ENCODE measurements at regions not wholly inside any gene's neighbourhood (a gene's known extent, or its start where the extent isn't known, plus 50 kb on each side); places are given as distances from the start of the nearest gene placed in this dataset.

DNA sequence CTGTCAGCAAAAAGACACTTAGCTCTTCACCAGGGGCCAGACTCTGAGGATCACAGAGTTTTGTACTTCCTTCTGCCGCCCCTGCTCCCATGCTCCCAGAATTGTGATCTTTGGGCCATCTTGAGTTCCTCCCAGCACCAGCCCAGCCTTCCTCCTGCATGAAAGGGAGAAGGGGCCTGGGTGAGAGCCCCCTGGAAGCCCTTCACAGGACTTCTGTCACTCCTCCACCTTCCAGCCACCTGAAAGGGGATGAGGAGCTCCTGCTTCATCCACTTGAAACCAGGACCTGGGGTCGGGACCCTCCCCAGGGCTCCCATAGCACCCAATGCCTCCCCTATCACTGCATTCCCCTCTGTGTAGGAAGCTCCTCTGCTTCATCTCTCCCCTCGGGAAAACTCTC is 174.2 kb downstream of the BUD13 start:
- 67% methylated on average over 1 of the region's 3 CpGs for WGBS (ENCODE audit: insufficient coverage)
- no peak overlapping the region for H3K4me2 ChIP-seq (replicated peaks; ENCODE audit: extremely low read depth, low read length, poor library complexity, severe bottlenecking)

GRCh38 chr11:116598036-116598435 is 174.8 kb downstream of the BUD13 start:
- intact Hi-C loops (cut with micrococcal nuclease), result no loop called here
- DNase-seq, result no peak
- no peaks in the 10 kb centered on the region for H3K4me1 ChIP-seq (ENCODE audit: control insufficient read depth in 1 of 2, insufficient read depth in 2 of 2, low read length in 2 of 2)

More for the DNA sequence above, 174.2 kb downstream of the BUD13 start:
- Mint-ChIP-seq H3K27ac (no peak overlapping the region), H3K4me1 (peaks cover 1% of the 10 kb centered on the region), H3K27me3 (ENCODE audit: low read depth in 3 of 3) (peaks cover 0 to 7% (median 2%) of the 10 kb centered on the region in 3 donors), H3K36me3 (no peaks in the 10 kb centered on the region), H3K4me3 (no peak overlapping the region), H3K9me3 (no peaks in the 10 kb centered on the region)
- no peaks in the 10 kb centered on the region for H4K20me1 ChIP-seq (ENCODE audit: insufficient read depth, low read length)
- no peaks in the 10 kb centered on the region for H3K79me2 ChIP-seq (ENCODE audit: insufficient read depth, low read length)
- H3K9me3 ChIP-seq (replicated peaks in 1 of 2; ENCODE audit: control insufficient read depth in 1 of 2, insufficient read depth in 1 of 2, low read length in 2 of 2), result no peaks in the 10 kb centered on the region
- no peaks in the 10 kb centered on the region for H3K36me3 ChIP-seq (replicated peaks in 1 of 2; ENCODE audit: control insufficient read depth in 1 of 2, insufficient read depth in 2 of 2, low read length in 2 of 2)
- TF ChIP-seq CTCF (IDR thresholded peaks at IDR 0.05), result no peak
- intact Hi-C loops (cut with micrococcal nuclease), result no loop called here
- H3K27me3 ChIP-seq (ENCODE audit: control insufficient read depth in 2 of 2, insufficient read depth in 2 of 2, low read length in 2 of 2), result no peaks in the 10 kb centered on the region
- no peaks in the 10 kb centered on the region for H3K4me1 ChIP-seq (ENCODE audit: control insufficient read depth in 1 of 2, insufficient read depth in 2 of 2, low read length in 2 of 2)
- H3K27ac ChIP-seq (ENCODE audit: low read depth in 1 of 2, low read length in 2 of 2), result no peak overlapping the region
- no peak overlapping the region for H3K4me3 ChIP-seq (replicated peaks in 1 of 3; ENCODE audit: low read depth in 2 of 3, low read length in 3 of 3)
- no peak overlapping the region for H2AFZ ChIP-seq (ENCODE audit: insufficient read depth, low read depth, low read length, poor library complexity, severe bottlenecking)
- H3K9ac ChIP-seq (ENCODE audit: insufficient read depth, low read length, poor library complexity, severe bottlenecking), result no peak overlapping the region
- DNase-seq, result no peak

More at GRCh38 chr11:116598036-116598435, 174.8 kb downstream of the BUD13 start:
- Histone ChIP-seq H2AFZ (ENCODE audit: insufficient read depth, low read depth, low read length, poor library complexity, severe bottlenecking) (no peak overlapping the region), H4K20me1 (ENCODE audit: insufficient read depth, low read length) (no peaks in the 10 kb centered on the region), H3K4me2 (replicated peaks; ENCODE audit: extremely low read depth, low read length, poor library complexity, severe bottlenecking) (no peak overlapping the region), H3K27me3 (ENCODE audit: control insufficient read depth in 2 of 2, insufficient read depth in 2 of 2, low read length in 2 of 2) (no peaks in the 10 kb centered on the region), H3K9me3 (replicated peaks in 1 of 2; ENCODE audit: control insufficient read depth in 1 of 2, insufficient read depth in 1 of 2, low read length in 2 of 2) (no peaks in the 10 kb centered on the region), H3K79me2 (ENCODE audit: insufficient read depth, low read length) (no peaks in the 10 kb centered on the region), H3K27ac (ENCODE audit: low read depth in 1 of 2, low read length in 2 of 2) (no peak overlapping the region), H3K4me3 (replicated peaks in 1 of 3; ENCODE audit: low read depth in 2 of 3, low read length in 3 of 3) (no peak overlapping the region), H3K9ac (ENCODE audit: insufficient read depth, low read length, poor library complexity, severe bottlenecking) (no peak overlapping the region), H3K36me3 (replicated peaks in 1 of 2; ENCODE audit: control insufficient read depth in 1 of 2, insufficient read depth in 2 of 2, low read length in 2 of 2) (no peaks in the 10 kb centered on the region)
- WGBS (ENCODE audit: insufficient coverage), result 94% methylated on average over 5 of the region's 6 CpGs
- no peak overlapping the region for H3K4me3 Mint-ChIP-seq
- no peaks in the 10 kb centered on the region for H3K9me3 Mint-ChIP-seq
- no peak for TF ChIP-seq CTCF (IDR thresholded peaks at IDR 0.05)
- peaks cover 0 to 5% (median 2%) of the 10 kb centered on the region in 3 donors for H3K27me3 Mint-ChIP-seq (ENCODE audit: low read depth in 3 of 3)
- H3K4me1 Mint-ChIP-seq, result peaks cover 1% of the 10 kb centered on the region
- H3K36me3 Mint-ChIP-seq, result no peaks in the 10 kb centered on the region
- H3K27ac Mint-ChIP-seq, result no peak overlapping the region

All from CD14-positive monocyte (primary cell).